RWPE1 (cell line): ENCODE measurements at regions not wholly inside any gene's neighbourhood (a gene's known extent, or its start where the extent isn't known, plus 50 kb on each side); places are given as distances from the start of the nearest gene placed in this dataset.

Experiments
- CTCF ChIA-PET: fragments of 350-600 bp; sonication (Branson Sonifier 250); formaldehyde crosslinking; extraction: SDS; loops from one replicate; lab custom pipeline; 2021; lab: Yijun Ruan, JAX
- POLR2A ChIA-PET: fragments of 400-600 bp; formaldehyde crosslinking; extraction: SDS; loops from one replicate; lab custom pipeline; 2020; ENCODE audit warnings: antibody characterized with exemption; ENCODE audit not compliant: low non-redundant PET; lab: Yijun Ruan, JAX
- DNase-seq: peaks from one replicate; pipeline ENCODE4 v3.0.0; 2012; ENCODE audit warnings: low spot score
- H3K27ac ChIP-seq: fragments of 450-650 bp; 2 replicates; pipeline ENCODE4 v1.5.1; 2017
- CTCF ChIP-seq: fragments of 450-650 bp; conservative IDR thresholded peaks from 2 replicates; pipeline ENCODE4 v1.5.1; 2017; ENCODE audit warnings: low read depth, mild to moderate bottlenecking

GRCh38 chr5:164481270-164481669 lies 975.9 kb downstream of the MAT2B start:
- CTCF ChIA-PET, result no interaction called here
- no peak overlapping the region for H3K27ac ChIP-seq
- DNase-seq, result no peak
- POLR2A ChIA-PET, result no interaction called here
- TF ChIP-seq CTCF, result no peak

GRCh38 chr5:164482351-164482750 lies 976.9 kb downstream of the MAT2B start:
- no peak for TF ChIP-seq CTCF
- no peak overlapping the region for H3K27ac ChIP-seq
- ChIA-PET POLR2A (no interaction called here), CTCF (no interaction called here)
- no peak for DNase-seq

DNA sequence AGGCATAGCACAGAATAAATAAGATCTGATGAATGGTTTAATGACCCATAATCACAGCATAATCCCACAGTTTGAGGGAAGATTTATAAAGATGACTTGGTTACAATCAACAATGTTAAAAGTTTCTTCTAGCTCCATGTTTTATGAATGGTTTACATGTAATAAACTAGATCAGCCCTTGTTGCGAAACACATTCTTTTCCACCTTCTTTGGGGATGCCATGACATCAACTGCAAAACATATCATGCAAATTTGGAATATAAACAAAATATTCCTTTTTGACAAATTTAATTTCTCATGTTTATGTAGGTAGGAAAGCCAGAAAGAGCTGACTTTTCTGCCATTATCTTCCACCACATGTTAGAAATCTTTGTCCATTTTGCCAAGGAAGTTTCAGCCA lies 979.5 kb downstream of the MAT2B start:
- ChIA-PET CTCF (interaction anchor here (0.5 to 0.8 kb wide), 5 partner anchors 12 to 747 kb away, joined by 3 to 5 read pairs (median 3); no protein-coding TSS in a partner anchor), POLR2A (no interaction called here)
- DNase-seq, result no peak
- no peak for TF ChIP-seq CTCF
- no peak overlapping the region for H3K27ac ChIP-seq

- no peak for TF ChIP-seq CTCF
- POLR2A ChIA-PET, result no interaction called here
- H3K27ac ChIP-seq, result no peak overlapping the region
- CTCF ChIA-PET, result no interaction called here
- no peak for DNase-seq
These were observed 982.5 kb downstream of the MAT2B start for GRCh38 chr5:164487939-164488338.

- DNase-seq, result no peak
- POLR2A ChIA-PET, result no interaction called here
- no peak overlapping the region for H3K27ac ChIP-seq
- CTCF ChIA-PET, result interaction anchor here (0.7 kb wide), 1 partner anchor 12 kb away, joined by 3 read pairs; no protein-coding TSS in a partner anchor
- TF ChIP-seq CTCF, result no peak
These were observed 992.1 kb downstream of the MAT2B start for GRCh38 chr5:164497311-164498064.

- POLR2A ChIA-PET, result no interaction called here
- CTCF ChIA-PET, result no interaction called here
- TF ChIP-seq CTCF, result no peak
These were observed 993.0 kb downstream of the MAT2B start for GRCh38 chr5:164498438-164498837.

More at GRCh38 chr5:164498438-164498837, 993.0 kb downstream of the MAT2B start:
- no peak overlapping the region for H3K27ac ChIP-seq
- no peak for DNase-seq
